GM23338 (cell line): ENCODE measurements at regions not wholly inside any gene's neighbourhood (a gene's known extent, or its start where the extent isn't known, plus 50 kb on each side); places are given as distances from the start of the nearest gene placed in this dataset.

Experiments used
- ATAC-seq: fragments of 200-7000 bp; cut with Tn5 transposase; 3 replicates; pipeline ENCODE4 v1.9.1; 2020
- DNase-seq: peaks from one replicate; pipeline ENCODE4 v3.0.0-alpha.2; 2015; ENCODE audit warnings: low spot score
- H2AFZ ChIP-seq: fragments of 200-600 bp; sonication (generic); 2 replicates; pipeline ENCODE4 v1.8.0; 2016; ENCODE audit warnings: antibody characterized with exemption, mild to moderate bottlenecking, moderate library complexity
- H3F3A ChIP-seq: fragments of 200-600 bp; sonication (generic); replicated peaks from 2 replicates; pipeline ENCODE4 v1.8.0; 2017; ENCODE audit warnings: antibody characterized with exemption, mixed run types, low read depth
- H3K27ac ChIP-seq: fragments of 200-600 bp; sonication (generic); 2 replicates; pipeline ENCODE4 v1.6.1; 2016; ENCODE audit warnings: low read depth
- H3K27me3 ChIP-seq: fragments of 200-600 bp; sonication (generic); 2 replicates; pipeline ENCODE4 v1.8.0; 2016; ENCODE audit warnings: mild to moderate bottlenecking, mixed run types, moderate library complexity; ENCODE audit not compliant: insufficient read depth
- H3K36me3 ChIP-seq: fragments of 200-600 bp; sonication (generic); 2 replicates; pipeline ENCODE4 v1.8.0; 2016; ENCODE audit warnings: mild to moderate bottlenecking; ENCODE audit not compliant: insufficient read depth
- H3K4me1 ChIP-seq: fragments of 200-600 bp; sonication (generic); 2 replicates; pipeline ENCODE4 v1.8.0; 2016; ENCODE audit warnings: mild to moderate bottlenecking, moderate library complexity; ENCODE audit not compliant: insufficient read depth
- H3K4me2 ChIP-seq: fragments of 200-600 bp; sonication (generic); 2 replicates; pipeline ENCODE4 v1.7.1; 2017; ENCODE audit warnings: mixed run types
- H3K4me3 ChIP-seq: fragments of 200-600 bp; sonication (generic); 2 replicates; pipeline ENCODE4 v1.6.1; 2016; ENCODE audit warnings: mixed run types
- H3K79me2 ChIP-seq: fragments of 200-600 bp; sonication (generic); replicated peaks from 2 replicates; pipeline ENCODE4 v1.8.0; 2017; ENCODE audit warnings: mild to moderate bottlenecking; ENCODE audit not compliant: insufficient read depth
- H3K9me2 ChIP-seq: fragments of 200-600 bp; sonication (generic); 2 replicates; pipeline ENCODE4 v1.8.0; 2017; ENCODE audit not compliant: insufficient read depth
- H4K20me1 ChIP-seq: fragments of 200-600 bp; sonication (generic); replicated peaks from 2 replicates; pipeline ENCODE4 v1.8.0; 2017; ENCODE audit warnings: mild to moderate bottlenecking; ENCODE audit not compliant: insufficient read depth
- H3K27ac Mint-ChIP-seq: 2 replicates; pipeline ENCODE4 v1.8.0; 2020; ENCODE audit warnings: inconsistent platforms, mild to moderate bottlenecking, moderate library complexity, mixed read lengths
- H3K27me3 Mint-ChIP-seq: 3 replicates; pipeline ENCODE4 v1.8.0; 2022; ENCODE audit warnings: low read depth, mild to moderate bottlenecking, moderate library complexity, mixed read lengths, inconsistent platforms; ENCODE audit not compliant: insufficient read depth, poor library complexity
- H3K36me3 Mint-ChIP-seq: 3 replicates; pipeline ENCODE4 v1.8.0; 2021; ENCODE audit warnings: low read depth, mild to moderate bottlenecking, inconsistent platforms, moderate library complexity, mixed read lengths
- H3K4me1 Mint-ChIP-seq: 3 replicates; pipeline ENCODE4 v1.8.0; 2020; ENCODE audit warnings: mild to moderate bottlenecking, inconsistent platforms, mixed read lengths
- H3K4me3 Mint-ChIP-seq: 3 replicates; pipeline ENCODE4 v1.8.0; 2021; ENCODE audit warnings: moderate library complexity, mild to moderate bottlenecking, inconsistent platforms, mixed read lengths
- H3K9me3 Mint-ChIP-seq: 3 replicates; pipeline ENCODE4 v1.8.0; 2020; ENCODE audit warnings: moderate library complexity, mild to moderate bottlenecking, inconsistent platforms, mixed read lengths
- CREB1 ChIP-seq: fragments of 250-450 bp; sonication (Bioruptor Pico); IDR thresholded peaks from 2 replicates; pipeline ENCODE4 v1.5.0; 2020; ENCODE audit warnings: low read depth, mild to moderate bottlenecking, moderate library complexity
- EZH2 ChIP-seq: fragments of 200-600 bp; sonication (generic); IDR thresholded peaks from one replicate; pipeline ENCODE4 v1.8.0; 2017; ENCODE audit warnings: antibody characterized with exemption, mild to moderate bottlenecking, low read depth; ENCODE audit not compliant: unreplicated experiment
- EZH2phosphoT487 ChIP-seq: fragments of 200-600 bp; sonication (generic); IDR thresholded peaks from one replicate; pipeline ENCODE4 v1.8.1; 2018; ENCODE audit warnings: antibody characterized with exemption; ENCODE audit not compliant: unreplicated experiment
- POLR2AphosphoS5 ChIP-seq: IDR thresholded peaks from 2 replicates; pipeline ENCODE4 v1.6.1; 2016; ENCODE audit warnings: antibody characterized with exemption, low read depth
- REST ChIP-seq: IDR thresholded peaks from one replicate; pipeline ENCODE4 v1.6.1; 2018; ENCODE audit warnings: antibody characterized with exemption; ENCODE audit not compliant: unreplicated experiment
- ZNF114 ChIP-seq: fragments of 250-450 bp; sonication (Bioruptor Pico); IDR thresholded peaks from 2 replicates; pipeline ENCODE4 v1.5.0; 2020; ENCODE audit warnings: mild to moderate bottlenecking, moderate library complexity
- ZNF331 ChIP-seq: fragments of 250-450 bp; sonication (Bioruptor Pico); IDR thresholded peaks from 2 replicates; pipeline ENCODE4 v1.5.0; 2020; ENCODE audit warnings: low read depth, mild to moderate bottlenecking, moderate library complexity
- TF ChIP-seq, protein P1 (sequence below), 2 experiments: fragments of 200-600 bp in 1 of 2; sonication (generic) in 1 of 2; conservative IDR thresholded peaks; 2 replicates each; pipeline versions ENCODE4 v1.5.1 to v1.6.1; 2016 to 2017; ENCODE audit warnings: antibody characterized with exemption in 2 of 2, low read depth in 2 of 2, mild to moderate bottlenecking in 2 of 2, moderate library complexity in 1 of 2
- TF ChIP-seq, protein P2 (sequence below): IDR thresholded peaks from 2 replicates; pipeline ENCODE4 v1.6.1; 2016; ENCODE audit warnings: antibody characterized with exemption

GRCh38 chr13:33963134-33963533 is 145.2 kb downstream of the RFC3 start (continued):
- no peak for TF ChIP-seq REST

GRCh38 chr13:33963895-33964294 is 145.9 kb downstream of the RFC3 start:
- Histone ChIP-seq H3K4me3 (no peak overlapping the region), H3K4me2 (no peak overlapping the region), H3K79me2 (no peaks in the 10 kb centered on the region), H3K4me1 (no peaks in the 10 kb centered on the region), H3K9me2 (peaks cover 12% of the 10 kb centered on the region; the same call in 1 of the 2 replicates), H3K27me3 (no peaks in the 10 kb centered on the region), H4K20me1 (no peaks in the 10 kb centered on the region; the same call in 1 of the 2 replicates), H2AFZ (no peak overlapping the region), H3K27ac (no peak overlapping the region), H3K36me3 (no peaks in the 10 kb centered on the region; the same call in 1 of the 2 replicates), H3F3A (no peaks in the 10 kb centered on the region)
- no peaks in the 10 kb centered on the region for H3K9me3 Mint-ChIP-seq
- DNase-seq (no peak), ATAC-seq (no peak)
- no peak overlapping the region for H3K27ac Mint-ChIP-seq
- no peaks in the 10 kb centered on the region for H3K36me3 Mint-ChIP-seq
- H3K4me1 Mint-ChIP-seq = no peaks in the 10 kb centered on the region
- peaks cover 2% of the 10 kb centered on the region for H3K27me3 Mint-ChIP-seq
- TF ChIP-seq, protein P1, sequence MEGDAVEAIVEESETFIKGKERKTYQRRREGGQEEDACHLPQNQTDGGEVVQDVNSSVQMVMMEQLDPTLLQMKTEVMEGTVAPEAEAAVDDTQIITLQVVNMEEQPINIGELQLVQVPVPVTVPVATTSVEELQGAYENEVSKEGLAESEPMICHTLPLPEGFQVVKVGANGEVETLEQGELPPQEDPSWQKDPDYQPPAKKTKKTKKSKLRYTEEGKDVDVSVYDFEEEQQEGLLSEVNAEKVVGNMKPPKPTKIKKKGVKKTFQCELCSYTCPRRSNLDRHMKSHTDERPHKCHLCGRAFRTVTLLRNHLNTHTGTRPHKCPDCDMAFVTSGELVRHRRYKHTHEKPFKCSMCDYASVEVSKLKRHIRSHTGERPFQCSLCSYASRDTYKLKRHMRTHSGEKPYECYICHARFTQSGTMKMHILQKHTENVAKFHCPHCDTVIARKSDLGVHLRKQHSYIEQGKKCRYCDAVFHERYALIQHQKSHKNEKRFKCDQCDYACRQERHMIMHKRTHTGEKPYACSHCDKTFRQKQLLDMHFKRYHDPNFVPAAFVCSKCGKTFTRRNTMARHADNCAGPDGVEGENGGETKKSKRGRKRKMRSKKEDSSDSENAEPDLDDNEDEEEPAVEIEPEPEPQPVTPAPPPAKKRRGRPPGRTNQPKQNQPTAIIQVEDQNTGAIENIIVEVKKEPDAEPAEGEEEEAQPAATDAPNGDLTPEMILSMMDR (conservative IDR thresholded peaks at IDR 0.05; ENCODE audit: low read depth in 2 of 2) = no peak
- TF ChIP-seq CREB1 (CRISPR knock-in tag) (no peak), ZNF331 (CRISPR knock-in tag) (no peak), ZNF114 (CRISPR knock-in tag) (no peak), POLR2AphosphoS5 (no peak), EZH2 (no peak), EZH2phosphoT487 (no peak)
- TF ChIP-seq, protein P2, sequence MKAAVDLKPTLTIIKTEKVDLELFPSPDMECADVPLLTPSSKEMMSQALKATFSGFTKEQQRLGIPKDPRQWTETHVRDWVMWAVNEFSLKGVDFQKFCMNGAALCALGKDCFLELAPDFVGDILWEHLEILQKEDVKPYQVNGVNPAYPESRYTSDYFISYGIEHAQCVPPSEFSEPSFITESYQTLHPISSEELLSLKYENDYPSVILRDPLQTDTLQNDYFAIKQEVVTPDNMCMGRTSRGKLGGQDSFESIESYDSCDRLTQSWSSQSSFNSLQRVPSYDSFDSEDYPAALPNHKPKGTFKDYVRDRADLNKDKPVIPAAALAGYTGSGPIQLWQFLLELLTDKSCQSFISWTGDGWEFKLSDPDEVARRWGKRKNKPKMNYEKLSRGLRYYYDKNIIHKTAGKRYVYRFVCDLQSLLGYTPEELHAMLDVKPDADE = no peak
- H3K4me3 Mint-ChIP-seq = no peak overlapping the region
